HG03439 (cell line): ENCODE measurements at regions not wholly inside any gene's neighbourhood (a gene's known extent, or its start where the extent isn't known, plus 50 kb on each side); places are given as distances from the start of the nearest gene placed in this dataset.
"Not testable (repeated sequence)": the region's sequence is repeated elsewhere in the genome, so short reads cannot be mapped to it uniquely, and the experiment has no call there.

ENCODE experiments used
- ATAC-seq: cut with Tn5 transposase; IDR thresholded peaks from one replicate; pipeline ENCODE4 v1.9.1; 2021; ENCODE audit warnings: mild to moderate bottlenecking, moderate library complexity; ENCODE audit not compliant: unreplicated experiment

DNA sequence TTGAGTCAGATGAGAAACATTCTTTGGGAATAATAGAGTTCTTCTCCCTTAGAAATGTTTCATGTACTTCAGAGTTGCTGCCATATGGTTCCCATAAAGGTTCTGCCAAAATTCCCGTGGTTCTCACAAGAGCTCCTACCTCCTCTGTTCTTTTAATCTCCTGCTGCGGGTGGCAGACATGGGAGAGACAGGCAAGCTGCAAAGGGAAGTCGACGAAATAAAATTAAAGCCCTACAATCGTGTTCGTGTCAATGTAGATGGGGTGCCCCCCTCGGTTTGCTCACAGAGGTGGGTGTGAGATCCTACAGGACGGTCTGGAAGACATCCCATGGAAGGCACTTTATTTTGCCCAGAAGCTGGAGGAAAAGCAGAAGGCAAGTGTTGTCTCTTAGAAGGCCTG is 276.0 kb downstream of the RWDD3 start:
- no peak for ATAC-seq

DNA sequence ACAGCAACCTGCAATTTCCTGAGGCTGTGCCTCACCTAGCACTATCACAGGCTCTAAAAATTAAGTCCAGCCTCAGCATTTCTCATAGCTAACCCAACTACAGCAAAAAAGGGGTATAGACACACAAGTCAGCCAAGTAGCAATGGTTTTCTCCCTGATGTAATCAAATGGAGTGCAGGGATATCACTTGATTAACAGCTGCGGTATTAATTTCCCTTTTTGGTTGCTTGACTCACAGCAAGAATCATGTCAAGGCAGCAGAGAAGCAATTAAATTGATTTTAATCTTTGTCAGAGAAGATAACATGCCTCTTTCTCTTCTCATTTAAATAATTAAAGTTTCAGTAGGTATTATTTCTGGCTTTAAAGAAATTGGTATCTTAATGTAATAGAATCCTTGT is 278.9 kb downstream of the RWDD3 start:
- ATAC-seq = no peak

DNA sequence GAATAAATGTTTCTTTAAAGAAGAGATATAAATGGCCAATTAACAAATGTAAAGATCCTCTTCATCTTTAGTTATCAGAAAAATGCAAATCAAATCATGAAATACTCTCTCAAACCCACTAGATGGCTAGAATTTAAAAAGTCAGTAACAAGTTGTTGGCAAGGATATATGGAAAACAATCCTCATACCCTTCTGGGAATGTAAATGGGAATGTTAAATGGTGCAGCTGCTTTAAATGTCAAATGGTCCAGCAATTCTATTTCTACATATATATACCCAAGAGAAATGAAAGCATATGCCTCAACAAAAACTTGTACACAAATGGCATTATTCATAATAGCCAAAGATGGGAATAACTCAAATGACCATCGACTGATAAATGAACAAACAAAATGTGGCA is 283.5 kb downstream of the RWDD3 start:
- no peak for ATAC-seq

DNA sequence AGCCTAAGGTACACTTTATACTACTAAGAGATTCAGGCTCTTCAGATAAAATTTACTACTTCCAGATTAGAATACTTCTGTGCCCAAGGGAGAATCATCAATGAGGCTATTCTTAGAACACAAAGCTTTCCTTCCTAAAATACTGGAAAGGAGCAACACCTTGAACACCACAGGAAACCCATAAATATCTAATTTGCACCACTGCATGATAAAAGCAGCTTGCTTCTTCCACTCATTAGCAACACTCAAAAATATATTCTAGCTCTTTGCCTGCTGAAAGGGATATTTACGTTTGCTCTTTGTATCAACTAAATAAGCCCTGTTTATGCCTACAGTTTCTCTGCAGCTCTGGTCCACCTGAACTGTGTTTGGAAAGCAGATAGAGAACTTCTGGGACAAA is 284.3 kb downstream of the RWDD3 start:
- no peak for ATAC-seq

DNA sequence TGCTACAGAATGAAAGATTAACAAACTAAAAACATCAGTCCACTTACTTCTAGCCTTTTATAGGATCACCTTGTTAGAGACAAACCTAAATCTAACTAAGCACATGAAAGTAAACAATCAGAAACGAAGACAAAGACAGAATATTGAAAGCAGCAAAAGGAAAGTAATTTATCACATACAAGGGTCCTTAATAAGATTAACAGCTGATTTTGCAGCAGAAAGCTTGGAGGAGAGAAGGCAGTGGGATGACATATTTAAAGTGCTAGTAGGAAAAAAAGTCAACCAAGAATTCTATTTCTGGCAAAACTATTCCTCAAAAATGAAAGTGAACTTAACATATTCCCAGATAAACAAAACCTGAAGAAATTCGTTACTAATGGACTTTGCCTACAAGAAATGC is 286.4 kb downstream of the RWDD3 start:
- ATAC-seq = no peak

DNA sequence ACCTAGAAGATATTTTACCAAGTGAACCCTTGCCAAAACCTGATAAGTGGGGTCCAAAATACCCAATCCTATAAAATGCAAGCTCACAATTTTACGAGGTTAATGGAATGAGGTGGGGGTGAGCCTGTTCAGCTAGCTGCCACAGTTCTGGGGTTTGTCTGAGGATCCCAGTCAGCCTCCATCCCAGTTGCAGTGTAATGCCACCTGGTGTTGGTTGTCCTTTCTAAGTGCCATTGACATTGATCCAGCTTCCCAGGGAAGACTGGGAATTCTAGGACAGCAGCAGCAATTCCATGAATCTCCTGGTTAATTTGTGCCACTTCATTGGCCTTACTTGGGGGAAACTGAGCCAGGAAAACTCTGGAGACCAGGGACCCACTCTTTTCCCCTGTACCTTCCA is 298.3 kb downstream of the RWDD3 start:
- no peak for ATAC-seq

DNA sequence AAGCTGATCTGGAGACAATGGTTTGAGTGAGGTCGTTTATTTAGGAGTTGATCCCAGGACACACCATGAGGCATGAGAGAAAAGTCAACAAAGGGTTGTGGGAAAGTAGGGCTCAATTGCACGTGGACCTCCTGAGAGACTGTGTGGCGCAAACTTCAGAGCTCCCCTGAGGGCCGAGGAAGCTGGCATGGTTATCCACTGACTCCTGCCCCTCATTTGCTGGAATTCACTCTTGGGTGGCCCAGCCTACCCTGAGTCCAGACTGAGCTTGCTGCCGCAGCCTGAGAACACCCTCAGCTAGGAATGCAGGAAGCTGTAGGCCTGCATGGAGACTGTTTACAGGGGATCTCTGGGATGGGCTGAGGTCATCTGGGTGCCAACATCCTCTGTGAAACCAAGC is 301.0 kb downstream of the RWDD3 start:
- no peak for ATAC-seq

DNA sequence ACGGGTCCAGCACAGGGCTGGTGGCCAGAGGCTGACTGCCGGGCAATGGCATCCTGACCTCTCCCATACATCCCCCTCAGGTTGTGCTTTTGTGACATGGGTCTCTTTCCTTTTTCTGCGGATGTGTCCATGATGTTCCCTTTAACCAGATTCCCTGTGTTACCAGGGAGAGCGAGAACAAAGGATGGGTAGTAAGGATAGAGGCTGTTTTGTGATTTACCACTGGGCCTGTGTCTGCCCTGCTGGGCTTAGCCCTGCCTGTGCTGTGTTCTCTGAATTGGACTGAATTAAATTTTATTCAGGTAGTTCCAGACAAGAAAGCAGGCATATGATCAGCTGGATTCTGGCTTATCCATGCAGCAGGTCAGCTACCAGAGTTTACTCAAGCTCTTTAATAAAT is 301.6 kb downstream of the RWDD3 start:
- ATAC-seq = no peak

DNA sequence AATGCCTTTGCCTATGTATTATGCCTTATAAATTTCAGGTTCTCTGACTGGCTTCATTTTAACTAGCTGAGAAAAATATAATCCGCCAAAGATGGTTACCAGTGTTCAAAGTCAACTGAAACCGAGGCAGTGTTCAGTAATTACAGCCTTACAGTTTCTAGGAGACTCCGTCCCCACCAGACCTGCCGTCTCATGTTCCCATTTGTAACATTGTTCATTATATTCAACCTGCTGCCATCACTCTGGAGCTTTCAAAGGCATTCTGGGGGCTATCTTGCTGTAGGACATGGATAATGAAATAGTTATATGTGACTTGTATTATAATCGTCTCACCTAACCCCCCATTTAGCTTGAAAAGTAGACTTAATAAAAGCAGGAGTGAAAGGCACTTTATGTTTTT is 302.5 kb downstream of the RWDD3 start:
- ATAC-seq = no peak

DNA sequence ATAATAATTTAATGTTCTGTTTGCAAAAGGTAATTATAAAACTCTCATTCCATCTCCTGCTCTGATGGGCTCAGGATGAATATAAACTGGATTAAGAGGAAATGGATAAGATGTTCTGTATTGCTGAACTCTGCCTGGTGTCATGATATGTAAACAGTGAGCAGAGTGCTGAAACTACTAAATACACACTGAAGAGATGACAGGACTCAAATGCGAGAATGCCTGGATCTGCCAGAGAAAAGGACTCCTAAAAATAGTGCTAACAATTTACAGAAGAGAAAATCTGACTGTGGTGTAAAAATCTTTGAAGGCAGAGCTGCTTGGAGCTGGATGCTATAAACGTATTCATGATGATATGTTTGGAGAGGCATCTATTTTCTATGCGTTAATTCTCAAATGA is 303.2 kb downstream of the RWDD3 start:
- no peak for ATAC-seq

DNA sequence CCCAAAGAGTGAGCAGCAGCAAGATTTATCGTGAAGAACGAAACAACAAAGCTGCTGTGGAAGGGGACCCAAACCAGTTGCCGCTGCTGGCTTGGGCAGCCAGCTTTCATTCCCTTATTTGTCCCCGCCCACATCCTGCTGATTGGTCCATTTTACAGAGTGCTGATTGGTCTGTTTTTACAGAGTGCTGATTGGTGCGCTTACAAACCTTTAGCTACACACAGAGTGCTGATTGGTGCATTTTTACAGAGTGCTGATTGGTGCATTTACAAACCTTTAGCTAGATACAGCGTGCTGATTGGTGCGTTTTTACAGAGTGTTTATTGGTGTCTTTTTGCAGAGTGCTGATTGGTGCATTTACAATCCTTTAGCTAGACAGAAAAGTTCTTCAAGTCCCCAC is 304.2 kb downstream of the RWDD3 start:
- not testable (repeated sequence) for ATAC-seq

DNA sequence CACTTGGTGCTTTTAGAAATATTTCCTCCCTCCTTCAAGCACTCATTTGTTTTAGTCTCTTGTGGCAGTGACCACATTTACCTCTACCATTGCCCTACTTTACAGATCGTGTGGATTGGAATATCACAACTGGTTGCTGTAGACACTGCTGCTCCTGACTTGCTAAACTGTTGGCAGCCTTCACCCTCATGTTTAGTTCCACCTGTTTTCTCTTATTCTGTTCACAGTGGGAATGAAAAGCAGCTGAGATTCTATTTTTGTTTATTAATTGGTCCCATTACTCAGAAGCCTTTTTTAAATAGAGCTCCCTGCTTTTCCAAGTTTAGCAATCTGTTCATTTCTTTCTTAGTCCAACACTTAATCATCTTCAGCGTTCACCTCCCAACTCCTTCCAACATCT is 308.9 kb downstream of the RWDD3 start:
- no peak for ATAC-seq

DNA sequence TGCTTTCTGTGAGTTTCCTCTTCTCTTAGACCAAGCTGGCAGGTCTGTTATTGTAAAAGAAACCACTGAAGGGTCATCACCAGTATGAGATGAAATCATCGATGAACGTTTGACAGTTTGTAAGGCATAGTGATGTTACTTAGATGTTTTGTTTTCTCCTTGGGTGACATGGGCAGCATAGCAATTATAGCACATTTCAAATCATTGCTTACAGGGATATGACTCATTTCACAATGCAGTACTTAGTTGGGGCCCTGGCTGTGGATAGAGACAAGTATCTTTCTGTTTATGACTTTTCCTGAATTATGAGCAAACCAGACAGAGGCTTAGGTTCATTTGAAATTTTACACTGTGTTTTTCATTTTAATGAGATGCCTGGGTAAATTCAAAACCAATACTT is 313.0 kb downstream of the RWDD3 start:
- ATAC-seq = no peak

DNA sequence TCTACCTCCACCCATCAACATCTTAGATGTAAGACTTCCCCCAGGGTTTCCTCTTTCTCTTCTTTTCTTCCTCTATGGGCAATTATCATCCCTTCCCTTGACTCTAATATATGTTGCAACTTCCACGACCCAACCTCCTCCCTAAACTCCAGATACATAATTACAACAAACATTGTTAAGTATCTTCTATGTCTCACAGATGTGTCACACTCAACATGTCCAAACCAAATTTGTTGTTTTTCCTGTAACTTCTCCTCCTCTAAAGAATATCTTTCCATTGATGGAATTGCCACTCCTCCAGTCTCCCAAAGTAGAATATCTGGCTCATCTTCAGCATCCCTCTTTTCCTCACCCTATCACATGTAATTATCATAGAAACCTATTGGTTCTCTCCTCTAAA is 314.2 kb downstream of the RWDD3 start:
- ATAC-seq = no peak

DNA sequence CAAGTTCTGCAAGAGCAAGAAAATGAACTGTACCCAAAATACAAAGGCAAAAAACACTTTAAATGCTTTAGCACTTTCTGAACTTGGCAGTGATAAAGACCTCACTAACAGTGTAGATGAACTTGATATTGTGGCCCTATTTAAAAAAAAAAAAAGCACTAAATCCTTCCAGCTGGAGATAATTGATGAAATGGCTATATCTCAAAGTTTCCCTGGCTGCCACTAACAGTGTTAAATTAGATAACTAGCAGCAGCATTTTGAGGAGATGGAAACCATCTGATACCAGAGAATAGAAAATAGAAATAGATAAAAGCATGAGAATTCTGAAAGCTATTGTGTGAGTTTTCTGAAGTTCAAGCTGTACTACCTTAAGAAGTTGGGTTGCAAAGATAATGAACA is 317.2 kb downstream of the RWDD3 start:
- no peak for ATAC-seq

DNA sequence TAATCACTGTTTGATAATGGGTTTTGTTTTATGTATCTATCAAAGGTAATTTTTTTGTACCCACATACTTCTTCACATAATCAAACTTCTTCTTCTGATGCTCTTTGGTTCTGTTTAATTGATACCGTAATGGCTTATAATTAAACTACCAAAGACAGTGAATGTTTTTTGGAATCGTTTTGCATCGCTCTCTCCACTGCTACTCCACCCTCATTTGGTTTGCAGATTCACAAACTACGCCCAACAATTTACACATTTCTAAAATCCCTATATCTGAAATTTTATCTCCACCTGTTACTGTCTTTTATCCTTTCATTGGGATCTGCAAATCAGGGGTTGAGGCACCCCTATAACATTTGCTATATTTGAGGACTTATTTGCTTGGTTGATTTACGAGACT is 319.6 kb downstream of the RWDD3 start:
- no peak for ATAC-seq

DNA sequence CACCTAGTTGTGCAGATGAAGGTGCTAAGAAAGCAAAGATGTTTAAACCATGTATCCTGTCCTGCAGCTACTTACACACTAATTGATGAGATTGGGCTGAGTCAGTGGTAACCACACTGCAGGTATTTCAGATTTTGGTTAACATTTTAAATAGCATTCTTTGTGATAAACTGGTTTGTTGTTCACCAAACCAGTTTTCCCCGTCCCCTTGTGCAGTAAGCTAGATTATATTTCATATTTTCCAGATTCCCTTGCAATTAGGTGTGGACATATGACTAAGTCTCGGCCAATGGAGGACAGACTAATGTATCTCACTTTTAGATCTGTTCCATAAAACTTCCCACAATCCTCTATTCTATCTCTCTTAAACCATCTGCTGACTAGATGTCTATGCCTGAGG is 320.4 kb downstream of the RWDD3 start:
- no peak for ATAC-seq

DNA sequence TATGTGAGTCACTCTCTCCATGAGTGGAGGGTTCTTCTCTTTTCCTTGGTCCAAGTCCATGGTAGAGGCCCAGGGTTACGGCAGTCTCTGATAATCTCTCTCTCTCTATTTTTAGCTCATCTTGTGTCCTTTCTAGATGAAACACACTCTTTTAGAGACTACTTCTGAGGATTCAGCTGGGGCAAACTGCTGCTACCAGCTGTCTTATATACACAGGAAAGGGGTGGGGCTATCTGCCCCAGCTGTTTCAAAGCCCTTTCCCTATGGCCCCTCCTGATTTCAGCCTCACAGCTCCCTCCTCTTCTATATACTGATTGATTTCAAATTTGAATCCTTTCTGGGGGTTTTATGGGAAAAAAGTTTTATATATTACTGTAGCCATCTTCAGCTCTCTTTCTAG is 324.8 kb downstream of the RWDD3 start:
- no peak for ATAC-seq

DNA sequence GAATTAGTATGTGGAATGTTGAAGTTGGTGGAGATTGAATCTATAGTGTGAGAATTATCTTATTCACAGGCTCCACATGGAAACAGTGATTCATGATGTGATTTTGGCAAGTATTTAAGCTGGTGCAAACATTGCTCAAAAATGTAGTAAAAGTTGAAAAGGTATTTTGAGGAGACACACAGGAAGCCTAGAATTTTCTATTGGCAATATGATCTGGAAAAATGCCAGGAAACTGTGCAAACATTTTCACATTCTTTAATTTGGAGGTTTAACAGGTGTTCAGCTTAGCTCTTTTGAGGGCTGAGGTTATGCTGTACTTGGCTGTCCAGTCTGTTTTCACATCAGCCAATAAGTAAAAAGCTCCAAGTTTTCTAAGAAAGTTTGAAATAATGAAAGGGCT is 327.3 kb downstream of the RWDD3 start:
- ATAC-seq = no peak

DNA sequence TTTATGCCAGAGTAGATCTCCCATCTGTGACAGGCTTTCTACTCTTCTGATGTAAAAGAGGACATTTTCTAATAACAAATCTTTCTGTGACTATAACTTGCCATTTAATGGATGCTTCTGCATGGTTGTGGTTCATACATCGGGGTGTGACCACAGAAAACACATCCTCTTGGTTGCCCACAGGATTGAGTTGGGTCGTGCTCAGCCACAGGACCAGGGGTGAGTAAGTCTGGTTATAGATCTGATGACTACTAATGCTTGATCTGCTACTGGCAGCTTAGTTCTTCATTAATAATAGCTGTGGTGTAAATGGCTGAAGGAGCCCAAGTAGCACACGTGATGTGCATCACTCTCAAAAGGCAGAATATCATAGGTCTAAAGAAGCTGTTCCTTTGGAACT is 328.2 kb downstream of the RWDD3 start:
- ATAC-seq = no peak

DNA sequence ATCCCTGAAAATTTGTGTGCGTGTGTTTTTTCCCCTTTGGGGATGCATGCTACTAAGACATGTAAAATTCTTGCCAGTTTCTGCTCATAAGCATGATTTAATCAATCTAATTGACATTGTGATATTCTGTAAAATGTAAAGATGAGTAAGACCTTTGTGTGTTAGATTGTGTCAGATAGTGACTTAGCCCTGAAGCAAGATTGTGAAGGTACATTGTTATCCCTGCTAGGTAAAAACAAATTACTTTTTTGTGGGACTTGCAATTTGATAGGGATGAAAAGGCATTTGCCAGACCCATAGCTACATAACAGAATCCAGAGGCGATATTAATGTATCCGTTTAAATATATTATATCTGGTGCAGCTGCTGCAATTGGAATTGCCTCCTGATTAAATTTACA is 338.0 kb downstream of the RWDD3 start:
- ATAC-seq = no peak

DNA sequence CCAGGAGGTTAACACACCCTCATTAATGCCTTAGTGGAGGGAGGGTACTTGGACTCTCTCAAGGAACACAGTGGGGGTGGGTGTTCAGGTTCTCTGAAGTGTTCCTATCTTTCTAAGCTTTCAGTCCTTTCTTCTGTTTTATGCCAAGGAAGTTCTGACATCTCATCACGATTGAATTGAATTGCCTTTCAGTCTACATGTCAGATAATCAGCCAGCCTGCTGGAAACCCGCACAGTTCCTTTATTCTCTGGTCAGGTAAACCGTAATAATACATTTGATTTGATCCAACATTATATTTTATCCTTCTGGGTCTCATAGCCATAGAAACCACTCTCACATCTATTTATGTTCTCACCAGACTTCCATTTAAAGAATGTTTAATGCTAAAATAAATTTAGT is 339.0 kb downstream of the RWDD3 start:
- ATAC-seq = no peak

DNA sequence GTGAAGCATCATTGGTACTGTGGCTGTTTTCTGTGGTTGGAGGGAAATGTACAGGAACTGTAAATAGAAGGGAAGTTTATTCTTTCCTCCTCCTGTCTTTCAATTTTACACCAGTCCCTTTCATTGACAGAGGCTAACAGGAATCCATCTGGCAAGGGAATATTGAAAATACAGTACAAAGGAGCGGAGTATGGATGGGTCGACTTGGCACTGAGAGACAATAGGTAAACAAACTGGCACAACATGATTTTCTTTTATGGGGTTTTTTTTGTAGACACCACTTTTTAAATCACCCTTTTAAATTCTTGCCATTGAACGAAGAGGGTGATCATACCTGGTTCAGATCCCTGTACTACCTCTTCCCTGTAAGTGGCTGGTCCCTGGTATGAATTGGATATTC is 341.3 kb downstream of the RWDD3 start:
- ATAC-seq = no peak

DNA sequence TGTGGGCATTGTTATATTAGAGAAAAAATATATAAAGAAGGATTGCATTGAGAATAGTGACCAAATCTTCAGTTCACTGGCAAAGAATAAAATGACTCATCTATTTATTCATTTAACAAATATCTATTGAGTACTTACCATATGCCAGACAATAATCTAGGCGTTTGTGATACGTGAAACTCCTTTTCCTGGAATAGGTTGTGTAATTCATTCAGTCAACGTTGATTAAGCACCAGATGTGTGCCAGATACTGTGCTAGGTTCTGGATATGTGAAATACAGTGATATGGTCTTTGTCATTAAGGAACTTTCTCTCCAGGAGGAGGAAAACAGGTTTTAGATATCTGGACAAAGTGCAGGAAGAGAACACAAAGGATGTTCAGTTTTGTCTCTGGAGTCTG is 344.5 kb downstream of the RWDD3 start:
- no peak for ATAC-seq
